Right ventricle myocardium inferior (tissue), 1 donor: ENCODE measurements at regions not wholly inside any gene's neighbourhood (a gene's known extent, or its start where the extent isn't known, plus 50 kb on each side); places are given as distances from the start of the nearest gene placed in this dataset.
A peak's percentile ranks its signal among the peaks of the same experiment; 100 is the strongest.
"Not testable (repeated sequence)": the region's sequence is repeated elsewhere in the genome, so short reads cannot be mapped to it uniquely, and the experiment has no call there.

Experiments used
- ATAC-seq: fragments of 200-7000 bp; cut with Tn5 transposase; one replicate; pipeline ENCODE4 v1.9.1; 2020; ENCODE audit warnings: mild to moderate bottlenecking, moderate library complexity
- DNase-seq: peaks from one replicate; pipeline ENCODE4 v3.0.0; 2021; ENCODE audit errors: missing footprints
- intact Hi-C: fragments of 100-400 bp; cut with DNase I; formaldehyde crosslinking; loops from one replicate; pipeline ENCODE4 v1.11.0; 2022
- donor health status: DM: no; HTN: yes; CAD: no; lungs with severe emphysema.

- DNase-seq: no peak
- intact Hi-C loops: no loop called here
- peak; percentile 64 for ATAC-seq
These were observed 359.5 kb upstream of the FGF16 start for GRCh38 chrX:77087529-77088169.

DNA sequence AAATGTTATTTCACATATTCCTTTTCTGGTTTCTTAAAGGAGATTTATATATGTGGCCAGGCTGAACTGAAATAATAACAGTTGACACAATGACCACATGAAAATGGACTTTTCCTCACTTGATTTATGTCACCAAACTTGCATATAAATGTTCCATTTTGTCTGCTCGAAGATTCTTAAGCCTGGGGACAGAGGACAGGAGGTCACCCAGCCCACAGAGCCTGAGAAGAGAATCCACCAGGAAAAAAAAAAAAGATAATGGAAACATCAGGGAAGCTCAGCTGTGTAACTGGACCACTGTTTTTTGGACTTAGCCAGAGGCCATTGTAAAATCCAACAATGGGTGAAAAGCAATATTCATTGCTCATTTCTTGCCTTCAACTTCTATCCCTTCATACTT, 359.0 kb upstream of the FGF16 start:
- intact Hi-C loops: no loop called here
- no peak for DNase-seq
- ATAC-seq: no peak

DNA sequence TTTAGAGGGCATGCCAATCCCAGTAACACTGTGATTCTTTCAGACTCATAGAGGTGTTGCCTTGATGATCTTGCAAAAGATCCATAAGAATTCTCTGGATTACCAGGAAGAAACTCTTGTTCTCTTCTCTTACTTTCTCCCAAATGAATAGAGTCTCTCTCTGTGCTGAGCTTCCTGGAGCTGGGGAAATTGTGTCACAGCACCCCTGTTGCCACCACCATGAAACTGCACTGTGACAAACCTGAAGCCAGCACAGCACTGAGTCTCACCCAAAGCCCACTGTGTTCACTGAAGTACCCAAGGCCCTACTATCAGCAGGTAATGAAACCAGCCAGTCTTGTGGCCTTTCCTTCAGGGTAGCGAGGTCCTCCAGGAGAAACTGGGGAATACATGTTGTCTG, 332.7 kb upstream of the FGF16 start:
- DNase-seq (no peak), ATAC-seq (no peak)
- intact Hi-C loops: no loop called here

DNA sequence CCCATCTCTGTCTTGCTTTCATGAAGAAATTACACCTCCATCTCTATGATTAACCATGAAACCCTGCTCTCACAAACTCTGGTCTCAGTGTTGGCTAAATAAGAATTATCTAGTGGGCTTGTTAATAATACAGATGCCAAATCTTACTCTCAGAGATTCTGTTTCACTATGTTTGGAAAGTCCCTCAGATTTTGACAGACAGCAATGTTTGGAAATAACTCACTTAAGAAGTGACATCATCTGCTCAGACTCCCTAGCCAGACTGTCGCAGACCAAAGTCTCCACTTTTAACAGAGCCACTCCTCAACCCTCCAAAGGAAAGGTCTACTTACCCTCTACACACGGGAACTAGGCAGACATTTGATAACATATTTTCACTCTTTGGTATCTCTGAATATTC, 328.5 kb upstream of the FGF16 start:
- intact Hi-C loops: no loop called here
- ATAC-seq (no peak), DNase-seq (no peak)

DNA sequence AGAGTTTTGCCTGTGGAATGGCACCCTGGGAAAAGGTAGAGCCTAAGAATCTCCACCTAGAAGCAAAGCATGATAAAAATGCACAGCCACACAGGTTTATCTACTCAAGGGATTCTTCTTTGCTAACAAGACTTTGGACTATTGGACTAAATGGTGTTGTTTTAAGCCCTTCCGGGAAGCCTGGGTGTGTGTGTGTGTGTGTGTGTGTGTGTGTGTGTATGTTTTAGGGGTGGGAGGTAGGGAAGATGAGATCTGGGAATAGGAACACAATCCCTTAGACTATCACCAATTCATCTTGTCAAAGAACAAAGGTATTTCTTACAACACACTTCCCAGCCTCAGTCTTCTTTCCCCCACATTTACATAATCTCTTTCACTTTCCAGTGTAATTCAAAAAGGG, 327.5 kb upstream of the FGF16 start:
- ATAC-seq (no peak), DNase-seq (no peak)
- intact Hi-C loops: no loop called here

GRCh38 chrX:77123917-77124316, 323.3 kb upstream of the FGF16 start:
- intact Hi-C loops, DNase-seq, ATAC-seq: not testable (repeated sequence)

DNA sequence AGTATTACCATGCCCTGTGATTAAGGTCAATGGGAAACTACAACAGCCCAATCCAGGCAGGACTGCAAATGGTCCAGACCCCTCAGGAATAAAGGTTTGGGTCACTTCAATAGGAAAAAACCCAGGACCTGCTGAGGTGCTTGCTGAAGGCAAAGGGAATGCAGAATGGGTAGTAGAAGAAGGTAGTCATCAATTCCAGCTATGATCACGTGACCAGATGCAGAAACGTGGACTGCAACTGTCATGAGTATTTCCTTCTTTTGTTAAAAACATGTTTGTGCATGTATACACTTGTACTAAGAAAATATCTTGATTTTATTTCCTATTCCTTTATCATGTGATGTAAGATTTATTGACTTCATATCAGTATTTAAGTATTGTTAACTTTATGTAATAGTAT, 319.6 kb upstream of the FGF16 start:
- DNase-seq, ATAC-seq, intact Hi-C loops: not testable (repeated sequence)

- intact Hi-C loops: no loop called here
These were observed 303.3 kb upstream of the FGF16 start for GRCh38 chrX:77143907-77144306.

GRCh38 chrX:77160301-77160700, 286.9 kb upstream of the FGF16 start:
- no peak for ATAC-seq
- DNase-seq: no peak
- intact Hi-C loops: no loop called here

More at GRCh38 chrX:77143907-77144306, 303.3 kb upstream of the FGF16 start:
- ATAC-seq (no peak), DNase-seq (no peak)

- intact Hi-C loops: no loop called here
- ATAC-seq (no peak), DNase-seq (no peak)
These were observed 284.4 kb upstream of the FGF16 start for GRCh38 chrX:77162777-77163176.

DNA sequence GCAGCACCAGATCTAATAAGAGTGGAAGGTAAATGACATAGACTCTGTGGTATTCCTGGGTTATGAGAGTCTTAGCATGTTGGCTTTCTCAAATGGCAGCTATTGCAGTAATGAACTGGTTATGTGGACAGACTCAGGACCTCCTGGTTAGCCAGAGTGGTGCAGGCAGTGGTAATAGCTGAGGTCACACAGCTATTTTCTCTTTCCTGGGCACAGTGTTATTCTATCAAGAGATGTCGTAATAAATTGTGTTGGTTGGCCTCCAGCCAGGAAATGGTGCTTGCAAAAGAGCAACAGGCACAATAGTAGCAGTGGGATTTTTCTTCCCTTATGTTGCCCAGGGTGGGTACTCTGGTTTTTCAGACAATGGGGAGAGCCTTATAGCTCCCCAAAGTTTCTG, 279.2 kb upstream of the FGF16 start:
- DNase-seq (no peak), ATAC-seq (no peak)
- intact Hi-C loops: no loop called here

- intact Hi-C loops: no loop called here
- ATAC-seq (no peak), DNase-seq (no peak)
These were observed 272.3 kb upstream of the FGF16 start for GRCh38 chrX:77174680-77175519.

DNA sequence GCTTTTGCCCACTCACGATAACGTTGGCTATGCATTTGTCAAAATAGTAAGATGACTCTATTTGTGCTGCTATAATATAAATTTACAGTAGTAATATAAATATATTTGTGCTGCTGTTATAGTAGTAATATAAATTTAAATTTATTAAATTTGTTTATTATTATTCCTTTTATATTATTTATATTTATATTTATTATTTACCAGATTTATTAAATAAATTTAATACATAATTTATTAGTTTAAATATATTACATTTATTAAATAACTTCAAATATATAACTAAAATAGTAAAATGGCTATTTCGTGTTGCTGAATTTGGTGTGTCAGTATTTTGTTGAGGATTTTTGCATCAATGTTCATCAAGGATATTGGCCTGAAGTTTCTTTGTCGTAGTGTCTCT, 246.5 kb upstream of the FGF16 start:
- ATAC-seq: no peak
- no peak for DNase-seq
- intact Hi-C loops: no loop called here

DNA sequence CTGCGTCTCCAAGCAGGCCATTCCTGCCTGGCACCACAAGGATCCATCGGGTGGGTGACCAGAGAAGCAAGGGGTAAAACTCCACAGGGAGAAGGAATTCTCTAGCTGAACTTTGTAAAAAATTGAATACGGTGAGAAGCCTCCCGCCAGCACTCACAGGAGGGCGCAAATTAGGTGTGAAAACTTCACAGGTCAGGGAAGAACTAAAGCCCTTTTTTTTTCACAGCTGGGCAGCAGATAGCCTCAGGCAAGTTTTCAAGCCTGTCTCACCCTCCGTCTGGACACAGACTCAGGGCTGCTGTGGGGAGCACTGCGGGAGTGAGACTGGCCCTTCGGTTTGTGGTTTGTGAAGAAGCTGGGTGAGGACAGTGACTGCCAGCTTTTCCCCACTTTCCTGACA, 224.1 kb upstream of the FGF16 start:
- no peak for DNase-seq
- intact Hi-C loops: no loop called here
- no peak for ATAC-seq

- DNase-seq: no peak
- no peak for ATAC-seq
- intact Hi-C loops: no loop called here
These were observed 182.7 kb upstream of the FGF16 start for GRCh38 chrX:77264490-77264889.

GRCh38 chrX:77275392-77275791, 171.8 kb upstream of the FGF16 start:
- intact Hi-C loops: no loop called here
- no peak for DNase-seq
- ATAC-seq: no peak

GRCh38 chrX:77276742-77277141, 170.4 kb upstream of the FGF16 start:
- no peak for DNase-seq
- intact Hi-C loops: no loop called here
- no peak for ATAC-seq

GRCh38 chrX:77277911-77278310, 169.3 kb upstream of the FGF16 start:
- DNase-seq: no peak
- ATAC-seq: no peak
- intact Hi-C loops: no loop called here

- intact Hi-C loops, ATAC-seq, DNase-seq: not testable (repeated sequence)
These were observed 167.8 kb upstream of the FGF16 start for GRCh38 chrX:77279373-77279772.

DNA sequence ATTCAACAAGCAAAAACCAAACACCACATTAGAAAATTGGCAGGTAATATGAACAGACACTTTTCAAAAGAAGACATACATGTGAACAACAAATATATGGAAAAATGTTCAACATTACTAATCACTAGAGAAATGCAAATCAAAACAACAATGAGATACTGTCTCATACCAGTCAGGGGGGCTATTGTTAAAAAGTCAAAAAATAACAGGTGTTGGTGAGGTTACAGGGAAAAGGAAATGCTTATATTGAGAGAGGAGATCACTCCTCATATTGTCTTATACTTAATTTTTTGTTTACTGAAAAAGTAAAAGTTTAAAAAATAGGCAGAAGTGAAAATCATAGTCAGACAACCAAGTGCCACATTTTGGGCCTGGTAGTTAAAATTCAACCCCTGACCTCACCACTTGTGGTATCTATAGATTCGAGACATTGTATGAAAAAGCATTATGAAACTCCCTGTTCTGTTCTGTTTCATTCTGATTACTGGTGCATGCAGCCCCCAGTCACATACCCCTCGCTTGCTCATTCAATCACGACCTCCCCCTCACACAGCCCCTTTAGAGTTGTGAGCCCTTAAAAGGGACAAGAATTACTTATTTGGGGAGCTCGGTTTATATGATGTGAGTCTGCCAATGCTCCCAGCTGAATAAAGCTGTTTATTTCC, 153.7 kb upstream of the FGF16 start:
- intact Hi-C loops: no loop called here
- ATAC-seq (no peak), DNase-seq (no peak)
